ENCODE measurements at regions not wholly inside any gene's neighbourhood (a gene's known extent, or its start where the extent isn't known, plus 50 kb on each side); places are given as distances from the start of the nearest gene placed in this dataset.
"Not testable (repeated sequence)": the region's sequence is repeated elsewhere in the genome, so short reads cannot be mapped to it uniquely, and the experiment has no call there.

DNA sequence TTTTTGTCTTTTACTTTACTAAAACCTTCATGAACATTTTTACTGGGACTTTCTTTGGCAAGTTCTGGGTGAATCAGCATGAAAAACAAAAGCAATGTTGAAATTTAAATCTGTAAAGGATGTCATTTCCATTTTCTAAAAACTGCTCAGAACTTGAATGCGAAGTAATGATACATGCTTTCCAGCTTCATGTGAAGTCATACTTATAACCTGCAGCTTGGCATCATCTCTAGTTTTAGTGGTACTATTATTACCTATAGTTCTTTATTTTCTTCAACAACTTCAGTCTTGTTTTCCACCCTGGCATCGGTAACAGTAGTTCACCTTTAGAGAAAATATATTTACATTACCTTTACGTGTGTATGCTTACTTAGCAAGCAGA, 421.4 kb upstream of the DIPK2B start:
- no peaks in the 10 kb centered on the region for H3K9me3 ChIP-seq
- H3K27me3 ChIP-seq, result no peaks in the 10 kb centered on the region
- no peaks in the 10 kb centered on the region for H3K36me3 ChIP-seq
- peak overlapping the region; percentile 55 for H3K27ac ChIP-seq
- no peak for TF ChIP-seq POLR2A (IDR thresholded peaks at IDR 0.05)
- TF ChIP-seq POLR2AphosphoS5 (IDR thresholded peaks at IDR 0.05; ENCODE audit: insufficient read depth in 1 of 2, low read depth in 1 of 2), result no peak
- TF ChIP-seq CTCF (IDR thresholded peaks at IDR 0.05), result no peak
- no peaks in the 10 kb centered on the region for H3K4me1 ChIP-seq
- intact Hi-C loops (cut with DNase I), result loop anchor here (5.0 kb wide), 1 partner anchor 115 kb away; no protein-coding TSS in a partner anchor
- DNase-seq (ENCODE audit: extremely low spot score in 2 of 2), result no peak
- H3K4me3 ChIP-seq, result no peak overlapping the region

DNA sequence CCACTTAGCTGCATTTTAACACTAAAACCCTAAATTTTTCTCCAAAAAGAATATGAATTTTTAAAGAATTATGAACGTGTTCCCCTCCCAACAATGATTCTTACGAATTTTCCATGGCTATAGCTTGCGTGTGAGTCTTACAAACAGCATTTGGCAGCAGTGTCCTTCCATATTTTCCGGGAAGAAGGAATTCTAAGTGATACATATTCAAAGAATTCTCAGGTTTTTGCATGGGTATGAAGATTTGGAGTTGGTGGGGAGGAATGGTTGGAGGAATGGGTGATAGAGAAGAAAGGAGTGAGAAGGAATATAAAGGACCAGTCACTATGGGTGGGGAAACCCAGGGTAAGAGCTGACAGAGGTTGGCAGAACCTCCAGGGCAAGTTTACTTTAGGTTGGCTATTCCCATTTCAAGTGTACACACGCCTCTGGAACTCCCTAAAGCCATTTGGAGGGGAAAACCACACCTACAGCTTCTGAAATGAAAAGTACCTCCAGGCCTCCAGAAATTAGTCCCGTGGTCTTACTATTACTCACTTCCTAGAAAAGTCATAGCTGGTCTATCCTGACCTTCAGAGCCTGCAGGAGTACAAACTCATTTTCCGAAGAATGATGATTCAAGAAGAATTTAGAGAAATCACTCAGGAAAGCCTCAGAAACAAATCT, 420.8 kb upstream of the DIPK2B start:
- Histone ChIP-seq H3K27me3 (no peaks in the 10 kb centered on the region), H3K36me3 (no peaks in the 10 kb centered on the region), H3K4me1 (no peaks in the 10 kb centered on the region), H3K4me3 (no peak overlapping the region), H3K27ac (peak overlapping the region; percentile 55), H3K9me3 (no peaks in the 10 kb centered on the region)
- no peak for TF ChIP-seq POLR2AphosphoS5 (IDR thresholded peaks at IDR 0.05; ENCODE audit: insufficient read depth in 1 of 2, low read depth in 1 of 2)
- TF ChIP-seq POLR2A (IDR thresholded peaks at IDR 0.05), result no peak
- no peak for TF ChIP-seq CTCF (IDR thresholded peaks at IDR 0.05)
- intact Hi-C loops (cut with DNase I), result loop anchor here (5.0 kb wide), 1 partner anchor 114 kb away; no protein-coding TSS in a partner anchor
- DNase-seq (ENCODE audit: extremely low spot score in 2 of 2), result no peak

- H3K27ac ChIP-seq, result no peak overlapping the region
- H3K4me3 ChIP-seq, result no peak overlapping the region
- H3K9me3 ChIP-seq, result no peaks in the 10 kb centered on the region
- DNase-seq (ENCODE audit: extremely low spot score in 2 of 2), result no peak
- no peaks in the 10 kb centered on the region for H3K4me1 ChIP-seq
- TF ChIP-seq CTCF (IDR thresholded peaks at IDR 0.05) (no peak), POLR2AphosphoS5 (IDR thresholded peaks at IDR 0.05; ENCODE audit: insufficient read depth in 1 of 2, low read depth in 1 of 2) (no peak), POLR2A (IDR thresholded peaks at IDR 0.05) (no peak)
- H3K27me3 ChIP-seq, result no peaks in the 10 kb centered on the region
- intact Hi-C loops (cut with DNase I), result no loop called here
- no peaks in the 10 kb centered on the region for H3K36me3 ChIP-seq
Measured at GRCh38 chrX:45619290-45619689, 418.6 kb upstream of the DIPK2B start.

DNA sequence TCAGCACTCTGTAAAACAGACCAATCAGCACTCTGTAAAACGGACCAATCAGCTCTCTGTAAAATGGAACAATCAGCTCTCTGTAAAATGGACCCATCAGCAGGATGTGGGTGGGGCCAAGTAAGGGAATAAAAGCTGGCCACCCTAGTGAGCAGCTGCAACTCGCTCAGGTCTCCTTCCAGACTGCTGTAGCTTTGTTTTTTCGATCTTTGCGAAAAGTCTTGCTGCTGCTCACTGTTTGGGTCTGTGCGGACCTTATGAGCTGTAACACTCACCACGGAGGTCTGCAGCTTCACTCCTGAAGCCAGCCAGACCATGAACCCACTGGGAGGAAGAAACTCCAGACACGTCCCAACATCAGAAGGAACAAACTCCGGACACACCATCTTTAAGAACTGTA, 414.9 kb upstream of the DIPK2B start:
- H3K27me3 ChIP-seq; H3K36me3 ChIP-seq; H3K27ac ChIP-seq; DNase-seq (ENCODE audit: extremely low spot score in 2 of 2); H3K4me1 ChIP-seq; intact Hi-C loops (cut with DNase I); H3K4me3 ChIP-seq; H3K9me3 ChIP-seq: not testable (repeated sequence)

DNA sequence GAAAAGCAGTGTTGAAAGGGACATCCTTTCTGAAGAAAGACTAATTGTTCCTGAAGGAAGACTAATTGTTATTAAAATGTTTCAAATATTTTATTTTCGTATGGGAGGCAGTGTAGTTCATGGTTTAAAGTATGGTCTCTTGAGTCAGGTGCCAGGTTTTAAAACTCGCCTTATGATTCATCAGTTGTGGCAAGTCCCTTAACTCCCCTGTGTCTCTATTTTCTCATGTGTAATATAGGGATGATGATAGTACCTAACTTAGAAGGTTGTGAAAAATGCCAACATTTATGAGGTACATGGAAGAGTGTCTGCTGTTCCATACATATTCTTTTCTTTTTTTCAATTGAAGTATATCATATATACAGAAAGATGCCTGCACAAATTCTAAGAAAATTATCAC, 414.2 kb upstream of the DIPK2B start:
- Histone ChIP-seq H3K9me3 (peaks cover 2% of the 10 kb centered on the region), H3K4me1 (no peaks in the 10 kb centered on the region), H3K27ac (no peak overlapping the region), H3K36me3 (no peaks in the 10 kb centered on the region), H3K27me3 (no peaks in the 10 kb centered on the region), H3K4me3 (no peak overlapping the region)
- no peak for DNase-seq (ENCODE audit: extremely low spot score in 2 of 2)
- no peak for TF ChIP-seq POLR2A (IDR thresholded peaks at IDR 0.05)
- intact Hi-C loops (cut with DNase I), result no loop called here

GRCh38 chrX:45602151-45602550, 401.5 kb upstream of the DIPK2B start:
- no peak for DNase-seq (ENCODE audit: extremely low spot score in 2 of 2)
- TF ChIP-seq POLR2A (IDR thresholded peaks at IDR 0.05) (no peak), CTCF (IDR thresholded peaks at IDR 0.05) (no peak)
- no peaks in the 10 kb centered on the region for H3K27me3 ChIP-seq
- intact Hi-C loops (cut with DNase I), result no loop called here
- H3K4me1 ChIP-seq, result no peaks in the 10 kb centered on the region
- H3K27ac ChIP-seq, result no peak overlapping the region
- no peaks in the 10 kb centered on the region for H3K9me3 ChIP-seq
- no peaks in the 10 kb centered on the region for H3K36me3 ChIP-seq
- no peak overlapping the region for H3K4me3 ChIP-seq
